GM18519 (cell line): ENCODE measurements at regions not wholly inside any gene's neighbourhood (a gene's known extent, or its start where the extent isn't known, plus 50 kb on each side); places are given as distances from the start of the nearest gene placed in this dataset.

Experiments
- ATAC-seq: cut with Tn5 transposase; IDR thresholded peaks from one replicate; pipeline ENCODE4 v1.9.1; 2021; ENCODE audit warnings: mild to moderate bottlenecking, moderate library complexity; ENCODE audit not compliant: unreplicated experiment, low FRiP score

DNA sequence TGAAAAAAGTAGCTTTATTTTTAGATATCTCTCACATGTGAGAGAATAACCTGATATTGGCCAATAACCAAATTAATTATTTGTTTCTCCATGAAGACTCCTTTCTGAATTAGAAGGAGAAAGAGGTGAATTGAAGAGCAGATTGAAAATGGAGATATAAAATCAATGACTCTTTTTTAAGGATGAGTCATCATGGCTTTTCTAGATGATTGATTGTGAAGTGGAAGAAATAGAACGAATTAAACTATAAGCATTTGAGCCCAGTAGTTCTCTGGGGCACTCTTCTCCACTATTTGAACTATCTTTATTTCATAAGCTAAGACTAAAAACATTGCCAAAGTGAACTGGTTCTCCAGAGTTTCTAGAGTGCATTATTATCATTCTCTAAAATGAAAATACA lies 137.2 kb upstream of the EDNRA start:
- no peak for ATAC-seq

DNA sequence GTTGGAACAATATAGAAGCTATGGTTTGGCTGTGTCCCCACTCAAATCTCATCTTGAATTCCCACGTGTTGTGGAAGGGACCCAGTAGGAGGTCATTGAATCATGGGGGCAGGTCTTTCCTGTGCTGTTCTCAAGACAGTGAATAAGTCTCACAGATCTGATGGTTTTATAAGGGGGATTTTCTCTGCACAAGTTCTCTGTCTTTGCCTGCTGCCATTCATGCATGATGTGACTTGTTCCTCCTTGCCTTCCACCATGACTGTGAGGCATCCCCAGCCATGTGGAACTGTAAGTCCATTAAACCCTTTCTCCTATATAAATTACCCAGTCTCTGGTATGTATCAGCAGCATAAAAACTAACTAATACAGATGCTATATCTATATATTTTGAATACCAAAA lies 135.2 kb upstream of the EDNRA start:
- no peak for ATAC-seq

DNA sequence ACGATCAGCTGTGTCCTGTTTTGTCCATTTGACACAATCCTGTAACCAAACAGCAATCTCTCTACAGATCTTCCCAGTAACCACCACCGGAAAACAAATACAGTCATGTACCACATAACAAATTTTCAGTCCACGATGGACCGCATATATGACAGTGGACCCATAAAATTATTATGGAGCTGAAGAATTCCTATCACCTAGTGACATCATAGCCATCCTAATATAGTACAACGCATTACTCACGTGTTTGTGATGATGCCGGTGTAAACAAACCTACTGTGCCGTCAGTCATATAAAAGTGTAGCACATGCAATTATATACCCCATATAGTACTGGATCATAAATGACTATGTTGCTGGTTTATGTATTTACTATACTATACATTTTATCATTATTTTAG lies 133.7 kb upstream of the EDNRA start:
- ATAC-seq = no peak

DNA sequence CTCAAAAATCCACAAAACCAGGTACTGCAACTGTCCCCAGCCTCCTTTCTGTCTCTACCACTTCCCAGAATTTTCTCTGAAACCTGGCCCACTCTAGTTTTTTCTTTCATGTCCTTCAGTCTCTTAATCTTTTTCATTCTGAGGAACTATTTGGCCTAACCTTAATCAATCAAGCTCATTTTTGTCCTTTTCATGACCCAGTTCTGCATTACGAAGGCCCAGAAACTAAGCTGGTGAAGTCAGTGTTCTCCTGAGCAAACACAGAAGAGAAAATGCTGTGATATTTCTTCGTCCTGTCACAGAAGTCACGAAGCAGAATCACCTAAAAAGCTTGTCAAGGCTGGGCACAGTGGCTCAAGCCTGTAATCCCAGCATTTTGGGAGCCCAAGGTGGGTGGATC lies 131.7 kb upstream of the EDNRA start:
- ATAC-seq = no peak

DNA sequence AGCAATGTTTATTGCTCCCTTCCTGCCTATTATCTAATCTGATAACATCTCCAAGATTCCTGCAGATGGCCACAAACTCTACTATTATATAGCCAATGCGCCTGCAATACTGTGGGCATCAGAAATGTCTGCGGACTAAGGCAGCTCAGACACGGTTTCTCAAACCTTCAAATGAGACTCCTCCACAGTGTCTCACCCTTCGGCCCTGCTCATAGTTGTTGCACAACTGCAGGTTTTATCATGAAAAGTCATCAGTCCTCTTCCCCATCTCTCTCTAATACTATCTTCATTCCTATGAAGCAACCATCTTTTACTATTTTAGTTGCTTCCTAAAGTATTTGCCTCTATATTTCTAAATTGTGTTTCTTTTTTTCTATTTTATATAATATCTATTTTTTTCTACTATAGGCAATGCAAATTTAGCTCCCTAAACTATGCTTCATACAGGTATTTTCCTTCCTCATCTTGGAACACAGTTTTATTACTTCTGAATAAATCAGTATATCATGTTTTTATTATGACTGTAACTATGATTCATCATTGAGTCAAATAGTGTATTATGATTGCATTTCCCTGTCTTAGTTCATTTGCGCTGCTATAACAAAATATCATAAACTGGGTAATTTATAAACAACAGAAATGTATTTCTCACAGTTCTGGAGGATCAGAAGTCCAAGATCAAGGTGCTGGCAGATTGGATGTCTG lies 129.7 kb upstream of the EDNRA start:
- ATAC-seq = no peak

DNA sequence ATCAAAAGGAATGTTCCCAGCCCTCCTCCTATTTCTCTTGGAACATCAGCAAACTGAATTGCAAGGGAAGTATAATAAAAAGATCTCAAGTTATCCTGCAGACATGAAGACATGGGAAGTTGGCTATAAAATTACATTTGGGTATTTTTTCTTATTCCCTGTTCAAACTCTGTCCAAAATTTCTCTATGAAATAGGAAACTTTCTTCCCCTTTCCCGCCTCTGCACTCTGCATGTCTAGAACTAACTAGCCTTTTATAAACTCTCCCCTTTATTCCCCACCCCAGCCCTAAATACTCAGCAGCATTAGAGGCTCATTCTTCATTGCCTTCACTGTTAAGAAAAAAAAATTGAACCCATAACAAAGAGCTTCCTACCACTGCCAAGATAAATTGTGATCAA lies 126.7 kb upstream of the EDNRA start:
- no peak for ATAC-seq

DNA sequence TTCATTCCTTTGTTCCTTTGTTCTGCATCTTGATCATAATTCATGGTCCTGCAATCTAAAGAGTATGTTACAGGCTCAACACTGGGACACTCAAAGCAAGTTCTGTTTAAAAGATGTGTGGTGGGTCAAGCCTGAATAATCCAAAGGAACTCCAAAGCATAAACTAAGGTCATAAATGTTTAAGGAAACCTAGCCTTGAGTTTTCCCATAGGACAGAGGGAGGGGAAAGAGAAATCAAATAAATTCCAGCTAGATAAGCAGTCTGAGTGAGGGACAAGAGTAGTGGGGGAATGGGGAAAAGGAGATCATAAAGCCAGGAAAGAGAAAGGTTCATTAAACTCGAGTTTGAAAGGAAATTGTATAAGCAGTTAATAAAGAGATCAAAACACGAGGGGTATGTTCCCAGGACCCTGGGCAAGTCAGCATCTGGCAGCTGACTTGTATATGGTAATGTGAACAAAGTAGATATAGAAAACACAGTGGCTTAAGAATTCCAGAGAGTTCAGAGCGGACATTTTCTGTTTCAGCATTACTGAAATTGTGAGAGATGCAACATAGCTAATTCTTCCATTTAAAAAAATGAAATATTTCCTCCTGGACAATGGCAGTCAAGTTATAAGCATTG lies 125.8 kb upstream of the EDNRA start:
- no peak for ATAC-seq

DNA sequence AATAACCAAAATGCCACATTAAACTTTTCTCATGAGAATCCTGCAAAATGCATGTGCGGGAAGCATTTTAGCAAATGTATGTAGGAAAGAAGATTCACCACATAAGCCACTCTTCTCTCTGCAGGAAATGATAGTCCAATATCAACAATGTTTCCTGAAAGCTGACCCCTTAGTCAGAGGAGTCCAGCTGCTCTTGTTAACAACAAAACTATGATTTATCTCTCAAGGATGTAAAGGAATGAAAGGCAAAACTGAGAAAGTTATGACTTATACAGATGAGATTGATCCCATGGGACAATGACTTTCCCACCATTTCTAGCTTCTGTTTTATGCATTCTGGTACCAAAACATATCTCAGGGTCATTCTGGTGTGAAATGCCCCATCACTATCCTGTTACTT lies 125.0 kb upstream of the EDNRA start:
- no peak for ATAC-seq

DNA sequence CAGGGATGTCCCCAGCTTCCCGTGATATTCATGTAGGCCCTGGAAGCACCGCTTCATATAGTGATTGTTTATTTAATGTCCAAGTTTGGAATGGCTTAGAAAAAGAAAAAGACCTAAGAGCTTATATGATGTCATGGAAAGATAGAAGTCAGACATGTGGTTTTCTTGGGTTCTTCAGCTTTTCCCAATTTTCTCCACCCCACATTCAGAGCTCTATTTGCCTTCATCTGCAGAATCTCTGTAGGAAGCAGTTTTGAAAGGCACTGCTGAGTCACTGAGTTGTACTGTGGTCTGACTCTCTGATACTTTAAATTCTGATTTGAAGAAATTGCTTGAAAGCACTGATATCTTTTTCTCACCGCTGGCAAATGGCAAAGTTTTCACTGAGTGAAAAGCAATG lies 120.6 kb upstream of the EDNRA start:
- no peak for ATAC-seq

DNA sequence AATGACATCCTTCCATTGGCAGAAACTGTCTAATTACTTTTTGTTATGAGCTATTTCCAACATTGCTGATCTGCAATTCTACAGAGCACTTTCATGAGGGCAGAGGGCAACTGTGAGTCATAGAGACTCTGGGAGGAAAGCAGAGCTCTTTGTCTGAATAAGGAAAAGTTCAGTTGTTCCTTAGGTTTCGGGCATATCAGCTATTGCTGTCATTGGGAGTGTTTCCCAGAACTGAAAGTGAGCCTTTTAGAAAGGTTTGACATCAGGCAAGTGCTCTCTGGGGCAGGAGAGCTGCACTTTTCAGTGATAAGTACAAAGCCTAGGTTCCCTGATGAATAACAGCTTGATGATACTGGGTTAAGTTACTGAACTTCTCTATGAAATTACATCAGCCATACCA lies 119.2 kb upstream of the EDNRA start:
- ATAC-seq = no peak

DNA sequence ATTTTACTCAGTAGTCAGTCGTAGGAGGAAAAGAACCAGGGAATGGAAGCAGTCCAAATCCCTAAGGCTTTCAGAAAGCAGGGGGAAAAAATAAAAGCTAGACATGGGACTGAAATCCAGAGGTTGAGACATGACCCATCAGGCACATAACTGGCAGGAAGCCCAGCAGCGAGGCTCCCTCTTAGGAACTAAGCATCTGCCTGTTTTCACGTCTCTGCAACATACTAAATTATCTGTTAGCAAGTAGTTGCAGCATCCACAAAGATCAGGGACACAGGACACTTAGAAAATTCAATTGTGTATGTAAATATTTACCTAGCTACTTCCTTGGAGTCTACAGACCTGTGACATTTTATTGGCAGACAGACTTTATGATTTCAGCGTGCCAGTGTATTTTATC lies 118.0 kb upstream of the EDNRA start:
- no peak for ATAC-seq

DNA sequence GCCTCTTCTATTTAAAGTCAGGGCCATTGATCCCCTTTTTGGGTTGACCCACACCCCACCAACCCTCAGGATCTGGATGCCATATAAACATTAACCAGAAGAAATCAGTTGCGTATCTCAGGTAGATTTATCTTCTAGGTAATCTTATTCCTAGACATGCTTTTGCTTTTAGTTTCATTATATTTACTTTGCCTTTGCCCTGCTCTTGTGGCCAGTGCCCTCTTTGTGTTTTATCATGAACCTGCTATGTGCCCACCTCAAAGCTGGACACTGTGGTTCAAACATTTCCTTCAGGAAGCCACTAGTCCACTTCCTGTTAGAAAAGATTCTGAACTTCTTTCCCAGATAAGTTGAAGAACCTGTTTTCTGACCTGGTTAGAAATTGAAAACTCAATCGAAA lies 117.4 kb upstream of the EDNRA start:
- ATAC-seq = no peak

DNA sequence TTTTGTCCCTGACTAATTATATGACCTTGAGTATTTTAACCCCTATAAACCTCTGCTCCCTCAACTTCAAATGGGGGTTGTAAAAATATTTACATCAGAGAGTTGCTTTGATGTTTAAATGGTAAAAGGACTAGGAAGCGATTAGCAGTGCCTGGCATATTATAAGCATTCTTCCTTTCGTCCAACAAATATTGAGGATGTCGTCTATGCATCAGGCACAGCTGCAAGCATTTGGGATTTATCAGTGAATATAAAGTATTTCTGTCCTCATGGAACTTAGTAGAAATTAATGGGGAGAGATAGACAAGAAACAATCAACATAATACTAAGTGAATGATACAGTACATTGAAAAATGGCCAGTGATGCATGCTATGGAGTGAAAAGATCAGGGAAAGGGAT lies 115.5 kb upstream of the EDNRA start:
- ATAC-seq = no peak

DNA sequence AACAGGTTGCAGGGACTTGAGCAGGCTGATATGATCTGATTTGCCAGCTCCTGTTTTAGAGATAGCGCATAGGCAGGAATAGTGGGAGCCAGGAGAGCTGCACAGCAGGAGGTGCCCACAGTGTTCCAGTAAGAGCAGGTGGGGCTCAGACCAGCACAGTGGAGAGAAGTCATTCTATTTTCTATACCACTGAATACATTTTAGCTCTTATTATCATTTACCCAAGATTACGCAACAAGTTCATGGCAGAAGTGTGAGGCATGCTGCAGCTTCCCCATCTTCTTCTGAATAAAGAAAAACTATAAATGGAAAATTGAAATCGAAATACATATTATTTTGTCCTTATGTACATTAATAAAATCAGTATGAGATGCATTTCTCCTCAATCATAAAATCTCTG lies 114.7 kb upstream of the EDNRA start:
- ATAC-seq = no peak

DNA sequence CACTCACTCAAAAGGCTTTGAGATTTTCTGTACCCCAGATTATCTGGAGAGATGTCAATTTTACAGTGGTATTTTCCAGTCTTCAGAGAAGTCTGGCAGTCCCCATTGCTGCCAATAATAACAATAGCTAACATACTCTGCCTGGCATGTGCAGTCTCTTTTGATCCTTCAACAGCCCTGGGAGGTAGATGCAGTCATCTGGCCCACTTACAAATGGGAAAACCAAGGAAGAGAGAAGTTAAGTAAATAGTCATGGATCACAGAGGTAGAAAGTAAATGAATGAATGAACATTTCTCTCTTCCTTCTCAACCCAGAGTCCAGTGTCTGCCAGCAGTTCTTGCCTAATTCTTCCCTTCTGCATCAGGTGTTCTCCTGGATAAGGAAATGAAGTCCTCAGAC lies 113.0 kb upstream of the EDNRA start:
- no peak for ATAC-seq

DNA sequence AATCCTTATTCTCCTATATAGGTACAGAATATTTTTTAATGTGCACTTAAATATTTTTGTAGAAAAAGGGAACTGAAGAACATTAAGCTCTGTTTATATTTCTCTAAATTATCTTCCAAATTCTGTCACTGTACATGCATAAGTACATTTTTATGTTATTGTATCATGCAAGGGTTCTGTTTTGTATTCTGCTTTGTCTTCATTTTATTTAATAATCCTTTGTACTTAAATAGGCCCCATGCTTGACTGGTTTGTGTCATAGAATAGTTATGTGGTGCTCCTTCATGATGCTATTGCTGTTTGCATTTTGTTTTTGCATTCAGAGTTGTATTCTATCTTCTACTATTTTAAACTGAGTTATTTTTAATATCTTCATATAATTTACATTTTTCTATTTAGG lies 111.9 kb upstream of the EDNRA start:
- no peak for ATAC-seq

DNA sequence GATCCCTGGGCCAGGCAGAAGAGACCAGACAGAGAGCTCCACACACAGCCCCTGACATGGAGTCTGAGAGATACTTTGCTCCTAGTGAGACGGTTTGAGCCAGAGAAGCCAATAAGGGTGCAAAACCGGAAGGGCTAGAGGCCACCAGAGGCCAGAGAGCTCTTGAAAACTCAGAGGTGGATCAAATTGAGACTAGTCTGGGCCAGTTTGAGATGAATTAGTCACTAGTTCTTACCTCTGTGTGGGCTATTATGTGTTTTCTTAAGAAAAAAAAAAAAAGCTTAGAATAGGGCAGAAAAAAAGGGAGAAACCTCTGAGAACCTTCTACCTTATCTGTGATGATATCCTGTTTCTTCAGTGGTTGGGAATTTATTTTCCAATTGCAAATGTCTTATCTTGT lies 110.4 kb upstream of the EDNRA start:
- no peak for ATAC-seq

DNA sequence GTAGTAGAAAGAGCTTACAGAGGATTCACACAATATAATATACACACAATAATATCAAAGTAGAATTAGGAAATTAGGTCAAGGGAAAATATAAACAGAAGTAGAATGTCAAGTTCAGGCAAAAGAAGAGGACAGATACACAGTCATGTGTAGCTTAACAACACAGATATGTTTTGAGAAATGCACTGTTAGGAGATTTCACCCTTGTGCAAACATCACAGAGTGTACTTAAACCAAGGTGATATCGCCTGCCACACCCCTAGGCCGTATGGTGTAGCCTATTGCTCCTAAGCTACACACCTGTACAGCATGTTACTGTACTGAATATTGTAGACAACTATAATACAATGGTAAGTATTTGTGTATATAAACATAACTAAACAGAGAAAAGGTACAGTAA lies 110.0 kb upstream of the EDNRA start:
- no peak for ATAC-seq

DNA sequence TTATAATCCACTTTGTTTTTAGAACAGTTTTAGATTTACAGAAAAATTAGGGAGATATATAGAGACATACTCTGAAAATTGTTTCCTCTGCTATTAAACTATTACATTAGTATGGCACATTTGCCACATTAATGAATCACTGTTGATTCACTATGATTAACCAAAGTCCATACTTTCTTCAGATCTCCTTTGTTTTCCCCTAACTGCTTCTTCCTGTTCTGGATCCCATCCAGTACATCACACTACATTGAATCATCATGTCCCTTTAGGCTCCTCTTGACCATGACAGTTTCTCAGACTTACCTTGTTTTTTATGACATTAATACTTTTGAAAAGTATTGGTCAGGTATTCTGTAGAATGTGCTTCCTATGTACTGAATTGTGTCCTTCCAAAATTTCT lies 109.2 kb upstream of the EDNRA start:
- no peak for ATAC-seq

DNA sequence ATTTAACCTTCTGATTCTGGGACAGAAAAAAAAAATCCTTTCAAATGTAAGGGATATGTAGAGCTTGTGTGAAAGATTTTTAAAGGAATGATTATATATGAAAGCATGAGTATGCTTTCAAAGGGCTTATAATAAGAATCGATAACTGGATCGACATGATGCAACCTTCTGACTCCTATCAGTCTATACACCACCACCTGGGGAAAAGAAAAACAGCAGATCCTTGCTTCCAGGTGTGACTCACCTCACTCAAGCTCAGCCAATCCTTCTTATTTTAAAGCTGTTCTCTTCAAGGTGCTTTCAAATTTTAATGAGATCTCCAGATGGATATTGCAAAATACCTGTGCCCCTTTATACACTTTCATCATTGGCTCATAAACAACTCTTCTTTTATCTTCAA lies 102.1 kb upstream of the EDNRA start:
- no peak for ATAC-seq

DNA sequence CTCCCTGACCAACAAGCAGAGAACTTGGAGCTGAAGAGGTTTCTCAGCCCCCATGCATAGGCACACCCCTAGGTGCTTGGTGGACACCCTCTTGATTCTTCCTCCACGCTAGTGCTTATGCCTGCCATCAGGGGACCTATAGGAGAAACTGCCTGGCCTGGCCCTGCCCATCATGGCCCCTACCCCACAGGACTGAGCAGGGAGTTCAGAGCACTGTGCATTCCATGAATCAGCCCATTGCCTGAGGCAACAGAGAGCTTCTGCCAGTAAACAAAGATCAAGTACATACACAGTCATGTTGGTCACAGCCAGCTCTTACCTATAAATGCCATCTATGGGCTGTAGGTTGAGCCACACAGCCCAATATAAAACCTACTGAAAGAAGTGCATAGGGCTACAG lies 99.1 kb upstream of the EDNRA start:
- no peak for ATAC-seq

DNA sequence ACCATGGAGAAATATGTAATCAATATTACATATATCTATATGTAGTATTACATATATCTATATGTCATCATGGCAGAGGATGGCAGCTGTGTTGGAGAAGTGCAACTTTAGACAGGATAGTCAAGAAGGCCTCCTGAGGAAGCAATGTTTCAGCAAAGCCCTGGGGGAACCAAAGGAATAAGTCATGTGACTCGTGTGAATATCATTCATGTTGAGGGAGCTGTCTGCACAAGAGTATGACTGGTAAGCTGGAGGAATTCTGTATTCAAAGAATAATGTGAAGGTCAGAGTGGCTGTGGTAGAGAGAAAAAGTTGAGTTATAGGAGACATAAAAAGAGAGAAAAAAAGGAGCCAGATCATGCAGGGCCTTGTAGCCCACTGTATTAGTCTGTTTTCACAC lies 92.9 kb upstream of the EDNRA start:
- ATAC-seq = no peak

DNA sequence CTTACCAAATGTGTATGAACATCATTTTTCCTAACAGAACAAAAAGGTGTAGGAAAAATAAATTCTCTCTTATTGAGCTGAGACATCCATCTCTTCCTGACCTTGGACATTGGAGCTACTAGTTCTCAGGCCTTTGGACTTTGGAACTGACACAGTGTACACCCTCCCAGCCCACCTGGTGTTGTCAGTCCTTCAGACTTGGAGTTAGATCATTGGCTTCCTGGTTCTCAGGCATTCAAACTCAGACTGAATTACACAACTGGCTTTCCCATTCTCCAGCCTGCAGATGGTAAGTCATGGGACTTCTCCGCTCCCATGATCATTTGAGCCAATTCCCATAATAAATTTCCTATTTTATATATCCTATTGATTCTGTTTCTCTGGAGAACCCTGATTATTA lies 84.8 kb upstream of the EDNRA start:
- no peak for ATAC-seq
